SU-DHL-6 (cell line): ENCODE measurements at regions not wholly inside any gene's neighbourhood (a gene's known extent, or its start where the extent isn't known, plus 50 kb on each side); places are given as distances from the start of the nearest gene placed in this dataset.

ENCODE experiments used
- EZH2phosphoT487 ChIP-seq: fragments of 200-600 bp; sonication (generic), shearing (Covaris generic); conservative IDR thresholded peaks from 2 replicates; pipeline ENCODE4 v1.6.1; 2018; ENCODE audit warnings: mild to moderate bottlenecking, antibody characterized with exemption, low read length, moderate library complexity, mixed read lengths
- TF ChIP-seq, protein P1 (sequence below): fragments of 200-600 bp; sonication (generic); IDR thresholded peaks from one replicate; pipeline ENCODE4 v1.5.1; 2017; ENCODE audit warnings: antibody characterized with exemption, mild to moderate bottlenecking, low read length, moderate library complexity; ENCODE audit not compliant: insufficient read depth, poor library complexity, severe bottlenecking

DNA sequence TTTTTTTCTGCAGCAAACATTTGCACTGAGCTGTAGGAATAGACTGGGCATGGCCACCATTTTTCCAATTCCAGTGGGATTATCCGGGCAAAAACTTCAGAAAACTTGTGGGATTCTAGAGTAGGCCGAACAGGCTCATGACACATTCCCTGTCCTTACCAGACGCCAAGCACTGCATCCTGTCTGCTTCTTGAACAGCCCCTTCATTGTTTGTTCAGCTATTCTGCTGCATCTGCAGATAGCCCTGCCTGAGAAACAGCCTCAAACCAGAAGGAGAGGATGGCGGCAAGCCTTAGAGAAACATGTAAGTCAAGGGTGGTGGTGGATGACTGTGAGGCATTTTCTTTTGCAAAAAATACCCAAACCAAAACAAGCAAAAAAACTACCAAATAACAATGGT, 111.8 kb upstream of the NTRK2 start:
- TF ChIP-seq EZH2phosphoT487: no peak
- TF ChIP-seq, protein P1, sequence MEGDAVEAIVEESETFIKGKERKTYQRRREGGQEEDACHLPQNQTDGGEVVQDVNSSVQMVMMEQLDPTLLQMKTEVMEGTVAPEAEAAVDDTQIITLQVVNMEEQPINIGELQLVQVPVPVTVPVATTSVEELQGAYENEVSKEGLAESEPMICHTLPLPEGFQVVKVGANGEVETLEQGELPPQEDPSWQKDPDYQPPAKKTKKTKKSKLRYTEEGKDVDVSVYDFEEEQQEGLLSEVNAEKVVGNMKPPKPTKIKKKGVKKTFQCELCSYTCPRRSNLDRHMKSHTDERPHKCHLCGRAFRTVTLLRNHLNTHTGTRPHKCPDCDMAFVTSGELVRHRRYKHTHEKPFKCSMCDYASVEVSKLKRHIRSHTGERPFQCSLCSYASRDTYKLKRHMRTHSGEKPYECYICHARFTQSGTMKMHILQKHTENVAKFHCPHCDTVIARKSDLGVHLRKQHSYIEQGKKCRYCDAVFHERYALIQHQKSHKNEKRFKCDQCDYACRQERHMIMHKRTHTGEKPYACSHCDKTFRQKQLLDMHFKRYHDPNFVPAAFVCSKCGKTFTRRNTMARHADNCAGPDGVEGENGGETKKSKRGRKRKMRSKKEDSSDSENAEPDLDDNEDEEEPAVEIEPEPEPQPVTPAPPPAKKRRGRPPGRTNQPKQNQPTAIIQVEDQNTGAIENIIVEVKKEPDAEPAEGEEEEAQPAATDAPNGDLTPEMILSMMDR: no peak
